ENCODE measurements at regions not wholly inside any gene's neighbourhood (a gene's known extent, or its start where the extent isn't known, plus 50 kb on each side); places are given as distances from the start of the nearest gene placed in this dataset.

- no peak for TF ChIP-seq CTCF (IDR thresholded peaks at IDR 0.05; ENCODE audit: poor library complexity)
- no peak for TF ChIP-seq EZH2 (IDR thresholded peaks at IDR 0.05; ENCODE audit: borderline replicate concordance)
These were observed 118.3 kb downstream of the SLC25A47 start for GRCh38 chr14:100441271-100441947.

Data from hepatocyte (in vitro differentiated cells).